RPMI7951 (cell line): ENCODE measurements at regions not wholly inside any gene's neighbourhood (a gene's known extent, or its start where the extent isn't known, plus 50 kb on each side); places are given as distances from the start of the nearest gene placed in this dataset.

ENCODE experiments used
- DNase-seq: peaks from one replicate; pipeline ENCODE4 v3.0.0-alpha.2; 2012; ENCODE audit warnings: low read depth

DNA sequence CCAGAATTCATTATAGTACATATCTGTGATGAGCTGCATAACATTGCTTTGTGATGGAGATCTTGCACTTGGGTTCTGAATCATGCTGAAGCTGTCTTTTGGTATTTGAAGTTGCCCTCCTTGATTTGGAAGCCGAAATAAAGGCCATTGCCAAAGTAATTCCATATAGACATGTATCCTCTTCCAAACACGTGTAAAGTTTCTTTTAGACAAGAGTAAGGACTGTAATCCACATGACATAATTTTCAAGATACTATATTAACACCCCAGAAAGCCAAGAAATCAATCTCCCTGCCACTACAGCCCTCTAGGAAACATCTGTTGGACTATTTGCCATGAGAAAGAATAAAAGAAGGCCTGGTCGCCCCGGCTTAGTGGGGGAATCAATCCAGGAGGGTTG lies 754.2 kb downstream of the FGF9 start:
- DNase-seq, result no peak

DNA sequence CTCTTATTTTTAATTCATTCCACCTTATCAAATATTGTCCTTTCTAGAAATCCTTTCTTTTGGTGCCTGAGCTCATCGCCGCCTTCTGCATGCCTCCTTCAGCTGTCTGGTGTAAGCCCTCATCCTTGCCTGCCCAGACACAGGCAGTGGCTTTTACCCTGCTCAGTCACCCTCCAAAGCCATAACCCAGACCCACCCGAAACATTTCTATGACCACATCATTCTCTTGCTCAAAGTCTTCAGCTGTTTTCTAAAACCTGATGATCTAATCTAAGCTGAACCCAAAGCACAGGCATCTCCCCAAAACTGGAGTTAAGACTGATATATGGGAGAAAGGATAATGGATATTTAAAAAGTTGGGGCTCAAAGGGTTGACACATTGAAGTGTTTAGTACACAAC lies 753.7 kb upstream of the SGCG start:
- no peak for DNase-seq

DNA sequence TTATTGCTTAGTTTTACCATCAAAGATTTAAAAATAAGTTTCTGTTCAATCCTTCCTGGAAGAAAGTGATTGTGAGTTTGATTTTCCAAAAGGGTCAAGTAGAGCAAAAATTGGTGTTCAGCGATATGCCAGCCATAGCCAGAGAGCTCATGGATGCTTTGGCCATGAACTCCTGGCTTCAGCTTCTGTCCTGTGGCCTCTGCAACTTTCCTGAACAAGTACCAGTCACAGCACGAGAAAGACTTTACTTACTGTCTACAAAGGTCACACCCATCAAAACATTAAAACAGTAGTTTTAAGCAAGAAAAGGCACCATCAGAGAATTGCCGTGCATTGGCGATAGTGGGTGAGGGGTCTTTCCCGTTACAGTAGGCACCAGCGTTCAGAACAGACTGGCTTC lies 753.0 kb upstream of the SGCG start:
- no peak for DNase-seq

DNA sequence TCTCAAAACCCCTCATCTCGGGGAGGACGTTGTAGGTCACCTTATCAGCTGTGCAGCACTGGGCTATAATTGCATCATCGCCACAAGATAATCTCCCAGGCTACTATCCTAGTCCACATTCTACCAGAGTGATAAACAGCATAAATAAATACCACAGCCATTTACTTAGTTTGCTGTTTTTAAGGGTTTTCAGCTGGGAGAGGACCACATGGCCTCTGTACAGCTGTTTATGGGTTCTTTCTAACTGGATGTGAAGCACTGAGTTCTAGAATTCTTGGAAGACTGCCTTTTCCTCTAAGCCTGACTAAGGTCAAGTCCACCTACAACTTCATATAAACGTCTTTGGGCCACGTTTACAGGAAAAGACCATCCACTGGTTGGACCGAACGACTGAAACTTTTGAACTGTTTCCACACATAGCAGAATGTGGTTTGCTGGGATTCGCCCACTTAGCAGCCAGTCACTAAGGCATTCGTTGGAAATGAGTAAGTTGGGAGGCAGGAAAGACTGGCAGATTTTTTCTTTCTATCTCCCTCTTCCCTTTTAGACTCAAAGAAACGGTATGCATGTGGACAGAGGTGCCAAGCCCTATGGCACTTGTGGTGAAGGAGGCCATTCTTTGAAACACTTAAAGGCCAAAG lies 752.5 kb upstream of the SGCG start:
- no peak for DNase-seq

DNA sequence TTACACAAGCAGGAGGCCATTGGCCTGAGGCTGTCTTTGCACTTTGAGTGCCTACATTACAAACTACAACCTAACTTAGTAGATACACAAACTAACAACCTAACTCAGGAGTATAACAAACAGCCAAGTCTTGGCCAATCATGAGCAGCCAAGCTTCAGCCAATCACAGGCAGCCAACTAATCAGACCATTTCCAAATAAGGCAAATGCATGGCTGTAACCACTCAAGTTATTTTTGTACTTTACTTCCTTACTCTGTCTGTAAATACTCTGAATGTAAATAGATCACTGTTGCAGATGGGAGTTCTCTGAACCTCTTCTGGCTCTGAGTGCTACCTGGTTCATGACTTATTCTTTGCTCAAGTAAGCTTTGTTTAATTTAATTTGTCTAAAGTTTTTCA lies 748.1 kb upstream of the SGCG start:
- no peak for DNase-seq

DNA sequence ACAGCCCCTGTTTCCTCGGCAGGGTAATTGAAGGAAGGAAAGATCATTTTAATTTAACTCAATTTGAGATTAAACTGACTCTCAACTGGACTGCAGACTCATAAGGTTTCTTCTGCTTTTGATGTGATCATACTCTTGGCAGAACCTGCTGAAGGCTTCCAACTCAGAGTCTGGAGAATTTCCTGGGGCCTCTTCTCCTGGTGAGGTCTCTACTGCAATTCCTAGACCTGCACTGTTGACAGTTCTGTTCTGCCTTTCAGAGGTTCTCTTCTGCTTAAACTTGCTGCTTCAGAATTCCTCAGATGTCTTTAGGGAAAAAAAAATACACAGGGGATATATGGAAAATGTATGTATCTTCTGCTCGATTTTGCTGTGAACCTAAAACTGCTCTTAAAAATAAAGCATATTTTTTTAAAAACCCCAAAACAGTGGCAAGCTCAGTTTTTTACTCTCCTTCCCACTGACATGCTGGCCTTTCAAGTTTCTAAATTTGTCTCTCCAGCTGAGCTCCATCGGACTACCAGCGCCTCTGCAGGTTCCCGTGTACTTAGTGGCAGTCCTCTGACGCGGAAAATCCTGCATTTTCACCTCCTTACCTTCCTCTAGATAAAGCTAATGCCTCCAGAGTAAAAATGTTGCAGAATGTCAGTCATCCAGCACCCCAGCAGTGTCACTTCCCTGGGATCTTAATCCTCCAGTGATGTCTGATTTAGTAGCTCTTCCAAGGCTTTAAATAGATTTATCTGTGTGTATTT lies 733.5 kb upstream of the SGCG start:
- no peak for DNase-seq

DNA sequence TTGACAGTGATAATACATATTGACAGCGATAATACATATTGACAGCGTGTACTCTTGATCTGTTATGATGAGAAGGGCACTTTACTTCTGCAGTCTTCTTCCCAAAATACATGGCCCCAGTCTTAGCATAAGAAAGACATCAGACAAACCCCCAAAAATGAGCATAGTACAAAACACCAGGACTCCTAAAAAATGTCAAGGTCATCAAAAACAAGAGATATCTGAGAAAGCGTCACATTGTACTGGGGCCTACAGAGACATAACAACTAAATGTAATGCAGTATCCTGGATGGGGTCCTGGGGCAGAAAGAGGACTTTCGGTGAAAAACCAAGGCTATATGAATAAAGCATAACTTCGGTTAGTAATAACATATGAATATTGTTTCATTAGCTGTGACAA lies 731.5 kb upstream of the SGCG start:
- no peak for DNase-seq

DNA sequence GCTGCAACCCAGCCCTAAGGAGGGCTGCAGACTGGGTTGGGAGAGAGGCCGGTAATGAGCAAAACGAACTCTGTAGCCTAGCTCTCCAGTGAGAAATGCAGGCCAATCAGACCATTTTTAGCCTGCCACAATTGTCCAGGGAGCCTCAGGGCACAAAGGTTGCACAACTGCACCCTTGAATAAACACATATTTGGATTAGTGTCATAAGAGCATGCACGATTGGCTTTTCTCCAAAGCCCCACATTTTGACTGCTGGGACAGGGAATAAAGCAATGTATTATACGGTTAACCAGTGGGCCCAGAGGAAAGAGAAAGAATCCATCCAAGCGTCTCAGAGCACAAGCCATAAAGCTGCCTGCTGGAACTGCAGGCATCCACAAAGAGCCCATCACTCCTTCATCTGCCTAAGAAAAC lies 729.4 kb upstream of the SGCG start:
- peak; percentile 40 for DNase-seq

DNA sequence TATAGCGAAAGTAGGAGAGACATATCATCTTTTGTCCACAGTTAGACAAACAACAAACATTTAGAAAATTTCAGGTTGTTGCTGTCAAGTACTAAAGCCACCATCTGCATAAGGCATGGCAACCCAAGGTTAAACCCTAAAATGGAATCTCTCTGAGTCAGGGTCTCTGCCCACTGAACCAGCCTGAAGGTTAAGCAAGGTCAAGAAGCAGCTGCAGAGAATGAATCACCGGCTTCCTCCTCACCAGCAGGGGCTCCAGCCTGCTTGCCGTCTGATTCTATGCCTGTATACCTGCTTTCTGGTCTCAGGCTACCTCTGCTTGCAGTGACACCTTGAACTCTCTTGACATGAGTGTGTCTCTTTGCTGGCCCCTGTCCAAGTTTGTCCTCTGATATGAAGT lies 726.2 kb upstream of the SGCG start:
- DNase-seq, result no peak

DNA sequence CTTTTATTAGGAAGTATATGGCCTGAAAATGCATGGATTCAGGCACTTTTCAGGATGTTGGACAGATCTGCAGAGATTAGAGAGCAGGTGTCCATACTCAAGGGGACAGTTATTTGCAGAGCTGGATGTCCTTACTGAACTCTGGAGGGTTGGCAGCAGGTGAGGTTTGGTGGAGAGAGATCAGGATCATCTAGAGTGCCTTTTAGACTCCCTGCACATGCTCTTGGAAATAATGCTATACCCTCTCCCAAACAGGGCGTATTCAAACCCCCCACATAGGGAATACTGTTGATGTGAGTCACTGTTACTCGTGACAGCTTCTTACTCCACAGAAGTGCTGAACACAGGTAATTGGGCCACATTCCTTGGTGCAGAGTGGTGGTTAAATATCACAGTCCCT lies 725.7 kb upstream of the SGCG start:
- DNase-seq, result no peak

DNA sequence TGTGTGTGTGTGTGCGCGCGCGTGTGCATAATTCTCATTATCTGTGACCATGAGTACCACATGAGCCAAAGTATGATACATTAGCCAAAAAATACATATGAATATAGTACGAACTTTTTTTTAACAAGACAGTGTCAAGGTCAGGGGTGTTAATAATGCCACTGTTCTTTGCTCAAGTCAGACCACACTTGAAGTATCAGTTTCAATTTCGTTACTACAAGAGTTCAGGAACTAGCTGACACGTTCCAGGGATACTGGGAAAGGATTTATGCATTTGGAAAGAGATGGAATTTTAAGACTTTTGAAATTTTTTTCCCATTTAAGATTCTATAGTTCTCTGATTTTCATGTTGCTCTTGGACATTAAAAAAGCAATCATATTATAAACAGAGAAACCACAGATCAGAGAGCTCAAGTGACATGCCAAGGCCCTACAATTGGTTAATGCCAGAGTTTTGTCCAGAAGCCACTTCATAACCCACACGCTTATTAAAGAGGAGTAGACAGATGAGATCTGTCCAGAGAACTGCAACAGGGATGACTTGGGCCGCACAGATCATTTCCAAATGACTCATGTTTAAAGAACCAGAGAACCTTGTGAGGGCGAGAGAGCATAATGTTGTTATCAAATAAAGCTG lies 718.8 kb upstream of the SGCG start:
- DNase-seq, result no peak

DNA sequence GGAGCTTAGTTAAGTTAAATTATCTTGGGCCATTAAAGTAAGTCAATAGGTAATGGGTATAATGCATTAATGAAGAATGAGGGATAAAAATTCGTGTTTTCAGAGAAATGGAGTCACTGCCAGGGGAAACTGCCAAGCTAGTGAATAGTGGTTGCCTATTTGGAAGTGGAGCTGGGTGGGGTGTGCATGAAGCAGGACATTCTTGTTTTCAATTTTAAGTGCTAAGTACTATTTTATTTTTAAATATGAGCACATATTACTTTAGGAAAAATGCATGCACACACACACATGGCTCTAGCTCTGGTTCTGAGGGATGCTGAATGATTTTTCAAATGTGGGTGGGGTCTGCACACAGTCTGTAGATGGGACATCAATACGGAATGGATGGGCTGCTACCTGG lies 717.7 kb upstream of the SGCG start:
- DNase-seq, result no peak

DNA sequence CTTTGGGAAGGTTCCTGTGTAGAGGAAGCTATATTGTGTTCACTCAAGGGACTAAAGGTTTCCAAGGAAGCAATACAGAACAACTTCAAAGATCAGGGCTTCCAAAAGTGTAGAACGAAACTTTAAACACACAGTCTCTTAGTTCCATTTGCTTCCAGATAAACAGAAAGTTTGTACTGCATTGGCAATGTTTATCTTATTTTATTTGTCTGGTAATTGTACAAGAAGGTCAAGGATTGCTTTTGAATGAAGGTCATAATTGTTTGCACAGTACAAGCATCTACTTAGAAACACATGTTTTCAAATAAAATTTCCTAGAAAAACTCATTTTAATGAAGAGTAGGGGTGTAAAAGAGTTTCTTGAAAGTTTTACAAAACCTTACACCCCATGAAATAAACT lies 712.7 kb upstream of the SGCG start:
- DNase-seq, result no peak

DNA sequence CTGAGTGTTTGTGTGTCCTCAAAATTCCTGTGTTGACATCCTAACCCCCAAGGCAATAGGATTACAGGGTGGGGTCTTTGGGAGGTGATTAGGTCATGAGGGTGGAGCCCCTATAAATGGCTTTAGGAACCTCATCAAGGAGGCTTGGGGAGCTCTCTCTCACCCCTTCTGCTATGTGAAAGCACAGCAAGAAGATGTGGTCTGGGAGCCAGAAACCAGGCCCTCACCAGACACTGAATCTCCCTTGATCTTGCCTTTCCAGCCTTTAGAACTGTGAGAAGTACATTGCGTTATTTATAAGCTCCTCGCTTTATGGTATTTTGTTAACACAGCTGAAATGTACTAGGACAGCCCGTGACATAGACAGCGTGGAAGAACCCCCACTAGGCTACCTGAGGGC lies 712.0 kb upstream of the SGCG start:
- DNase-seq, result no peak

DNA sequence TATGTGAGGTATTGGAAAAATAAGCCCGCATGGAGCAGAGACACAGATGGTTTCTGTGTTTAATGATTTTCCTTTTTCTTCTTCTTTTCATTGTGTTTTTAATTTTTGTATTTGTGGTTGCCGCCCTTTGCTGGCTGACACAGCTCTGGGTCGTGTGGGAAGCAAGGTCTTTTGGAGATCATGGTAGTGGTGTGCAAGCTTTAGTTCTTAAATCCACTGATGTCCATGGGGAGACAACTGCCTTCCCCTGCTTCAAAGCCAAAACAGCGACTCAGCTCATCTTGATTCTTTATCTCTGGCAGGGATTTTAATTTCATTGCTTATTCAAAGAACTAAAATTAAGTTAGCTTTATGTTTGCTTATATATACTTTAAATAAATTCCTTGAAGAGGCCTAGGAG lies 711.3 kb upstream of the SGCG start:
- no peak for DNase-seq

DNA sequence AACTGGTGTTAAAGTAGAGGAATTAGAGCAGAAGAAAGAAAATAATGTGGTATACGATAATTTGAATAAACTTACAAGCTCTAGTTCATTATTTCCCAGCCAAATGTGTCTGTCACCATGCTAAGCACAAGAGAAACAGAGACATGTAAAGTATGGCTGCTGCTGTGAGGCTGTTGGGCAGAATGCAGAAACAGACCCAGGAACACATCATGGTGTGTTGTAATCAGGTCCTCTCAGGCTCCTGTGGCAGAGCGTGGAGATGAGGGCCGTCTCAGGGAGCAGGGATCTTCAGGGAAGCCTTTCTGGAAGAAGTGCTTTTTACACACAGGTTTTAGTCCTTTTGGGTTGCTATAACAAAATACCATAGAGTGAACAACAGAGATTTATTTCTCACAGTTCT lies 710.7 kb upstream of the SGCG start:
- DNase-seq, result no peak

DNA sequence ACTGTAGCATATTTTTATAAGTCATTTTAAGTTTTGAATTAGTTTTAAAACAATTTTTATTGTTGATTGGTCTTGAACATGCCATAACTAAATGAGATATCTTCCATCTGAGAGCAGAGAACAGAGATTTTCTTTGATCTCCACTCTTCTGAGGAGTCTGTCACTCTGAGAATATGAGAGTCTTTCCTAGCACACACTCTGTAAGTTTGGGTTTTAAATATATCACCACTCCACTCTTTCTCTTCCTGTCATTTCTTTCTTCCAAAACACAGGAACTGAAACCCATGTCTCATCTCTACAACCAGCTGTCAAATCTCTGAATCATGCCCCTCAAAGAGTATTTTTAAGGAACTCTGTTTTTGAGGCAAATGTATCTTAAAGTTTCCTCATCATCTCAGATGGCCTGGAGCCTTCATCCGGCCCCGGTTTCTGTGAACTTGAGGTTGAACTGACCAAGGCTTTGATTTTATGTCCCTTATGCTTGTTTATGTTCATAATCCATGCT lies 698.2 kb upstream of the SGCG start:
- DNase-seq, result no peak

DNA sequence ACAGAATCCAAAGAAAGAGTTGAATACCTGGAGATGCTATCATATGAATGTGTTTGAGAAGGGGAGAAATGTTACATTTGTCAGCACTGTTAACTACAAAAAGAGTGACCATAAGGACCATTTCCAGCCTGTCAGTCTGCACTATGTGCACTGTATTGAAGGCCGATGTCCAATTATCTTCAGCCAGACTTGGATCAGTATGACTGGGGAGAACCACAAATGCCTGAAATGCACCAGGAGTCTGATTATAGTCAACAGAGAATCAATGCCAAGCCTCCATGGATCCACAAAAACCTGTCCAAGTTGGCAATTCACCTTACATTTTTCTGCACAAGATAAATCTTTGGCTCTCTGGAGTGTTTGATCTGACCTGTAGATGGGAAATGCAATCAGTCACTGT lies 697.5 kb upstream of the SGCG start:
- DNase-seq, result no peak

DNA sequence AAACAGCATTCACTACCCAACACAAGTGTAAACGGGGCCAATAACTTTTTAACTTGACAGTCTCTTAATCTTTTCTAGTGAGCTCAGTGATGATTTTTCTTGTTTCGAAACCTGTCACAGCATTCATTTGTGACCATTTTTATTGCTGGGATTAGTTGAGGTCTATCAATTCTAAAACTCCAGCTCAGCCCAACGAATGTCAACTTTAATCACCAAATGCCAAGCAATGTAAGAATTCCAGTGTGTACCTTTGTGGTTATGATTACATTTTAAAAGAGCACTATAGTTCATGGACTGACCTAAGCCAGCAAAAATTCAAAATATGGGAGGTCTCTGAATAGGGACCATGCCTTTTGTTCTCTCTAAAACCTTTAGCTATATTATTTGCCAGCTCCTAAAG lies 694.3 kb upstream of the SGCG start:
- no peak for DNase-seq

DNA sequence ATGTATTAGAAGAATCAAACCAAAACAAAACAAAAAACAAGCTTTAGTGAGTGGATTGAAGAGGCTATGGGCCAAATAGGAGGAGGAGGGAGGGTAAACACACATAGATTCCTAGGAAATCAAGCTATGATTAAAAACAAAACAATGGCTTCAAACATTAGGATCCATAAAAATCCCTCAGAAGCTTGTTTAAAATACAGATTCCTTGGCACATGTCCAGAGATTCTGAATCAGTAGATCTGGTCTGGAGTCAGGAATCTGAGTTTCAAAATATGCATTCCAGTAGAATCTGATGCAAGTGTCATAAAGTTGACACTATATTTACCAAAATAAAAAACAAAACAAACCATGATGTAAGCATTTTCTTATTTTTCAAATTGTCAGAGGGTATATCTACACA lies 692.8 kb upstream of the SGCG start:
- DNase-seq, result no peak

DNA sequence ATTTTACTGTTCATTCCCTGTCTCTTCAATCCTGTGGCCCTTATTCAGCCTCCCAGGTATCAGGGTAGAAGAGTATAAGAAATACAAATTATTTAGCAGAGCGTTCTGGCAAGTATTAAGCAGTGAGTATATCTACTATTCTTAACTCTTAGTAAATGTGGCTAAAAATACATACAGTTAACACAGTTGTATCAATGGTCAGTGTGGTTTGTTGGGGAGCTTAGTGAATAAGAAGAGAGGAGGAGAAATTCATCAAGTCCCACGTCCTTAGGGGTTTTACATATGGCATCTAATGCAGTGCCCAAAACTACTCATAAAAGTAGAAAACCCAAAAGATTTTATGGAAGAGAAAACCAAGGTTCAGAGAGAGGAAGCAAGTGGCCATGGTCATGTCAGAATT lies 691.0 kb upstream of the SGCG start:
- DNase-seq, result no peak

DNA sequence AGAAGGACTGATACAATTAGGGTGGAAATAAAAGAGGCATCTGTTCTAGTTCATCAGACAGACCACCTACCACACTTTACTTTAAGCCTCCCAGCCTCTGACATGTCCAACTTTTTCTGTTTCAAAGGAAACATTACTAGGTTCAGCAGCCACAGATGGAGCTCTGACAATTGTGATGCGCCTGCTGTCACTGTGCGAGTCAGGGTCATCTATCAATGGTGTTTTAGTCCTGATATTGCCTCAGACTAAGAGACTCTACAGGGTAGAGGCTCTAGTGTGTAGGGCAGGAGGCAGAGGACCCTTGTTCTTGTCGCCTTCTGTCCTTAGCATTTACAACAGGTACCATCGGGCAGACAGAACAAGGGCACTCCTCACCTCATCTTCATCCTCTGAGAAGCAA lies 685.0 kb upstream of the SGCG start:
- no peak for DNase-seq

DNA sequence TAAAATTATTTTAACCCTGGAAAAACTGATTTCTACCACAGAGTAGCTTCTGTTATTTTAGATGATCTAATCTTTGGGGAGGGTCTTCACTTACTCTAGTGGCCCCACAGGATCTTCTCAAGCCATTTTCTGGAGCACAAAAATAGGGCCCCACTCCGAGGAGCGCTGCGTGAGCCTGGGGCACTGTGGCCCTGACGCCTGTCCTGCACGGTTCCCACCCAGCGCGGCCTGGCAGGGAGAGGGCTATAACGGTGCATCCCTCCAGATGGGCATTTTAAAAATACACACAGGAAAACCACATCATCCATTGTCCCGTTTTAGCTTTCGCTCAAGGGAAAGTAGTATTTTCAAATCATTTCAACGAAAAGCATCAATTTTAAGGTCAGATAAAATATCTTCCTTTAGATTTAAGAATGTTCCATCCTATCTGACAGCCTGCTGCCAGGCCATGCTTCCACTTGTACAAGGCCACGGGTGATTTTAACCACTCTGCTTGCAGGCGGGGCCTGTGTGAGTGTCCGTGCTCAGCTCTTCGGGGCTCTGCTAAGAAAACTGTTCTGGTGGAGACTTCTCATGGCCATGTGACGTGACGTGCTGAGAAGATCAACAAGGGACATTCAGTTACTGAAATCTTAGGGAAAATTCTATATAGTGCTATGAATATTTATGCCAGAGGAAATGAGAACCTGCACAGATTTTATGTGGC lies 683.8 kb upstream of the SGCG start:
- DNase-seq, result no peak
